Type B pancreatic cell (in vitro differentiated cells): ENCODE measurements at regions not wholly inside any gene's neighbourhood (a gene's known extent, or its start where the extent isn't known, plus 50 kb on each side); places are given as distances from the start of the nearest gene placed in this dataset.

ENCODE experiments used
- DNase-seq: peaks from one replicate; pipeline ENCODE4 v3.0.0; 2021; ENCODE audit warnings: mixed read lengths; ENCODE audit not compliant: unreplicated experiment; ENCODE audit errors: extremely low spot score
- H3K27ac Mint-ChIP-seq: 2 replicates; pipeline ENCODE4 v1.8.0; 2021; ENCODE audit warnings: mild to moderate bottlenecking, mixed read lengths
- H3K27me3 Mint-ChIP-seq: 2 replicates; pipeline ENCODE4 v1.8.0; 2021; ENCODE audit warnings: mixed read lengths
- H3K36me3 Mint-ChIP-seq: 2 replicates; pipeline ENCODE4 v1.8.0; 2021; ENCODE audit warnings: mixed read lengths
- H3K4me1 Mint-ChIP-seq: one replicate; pipeline ENCODE4 v1.8.0; 2021; ENCODE audit warnings: mixed read lengths; ENCODE audit not compliant: unreplicated experiment
- H3K4me3 Mint-ChIP-seq: 2 replicates; pipeline ENCODE4 v1.8.0; 2021; ENCODE audit warnings: mild to moderate bottlenecking, mixed read lengths
- H3K9me3 Mint-ChIP-seq: 2 replicates; pipeline ENCODE4 v1.8.0; 2021; ENCODE audit warnings: mixed read lengths
- CTCF ChIP-seq: fragments of 200-600 bp; sonication (generic); conservative IDR thresholded peaks from 2 replicates; pipeline ENCODE4 v1.5.0; 2021; ENCODE audit warnings: antibody characterized with exemption, mild to moderate bottlenecking

- Mint-ChIP-seq H3K27ac (no peak overlapping the region), H3K36me3 (no peaks in the 10 kb centered on the region), H3K4me1 (no peaks in the 10 kb centered on the region), H3K9me3 (peaks cover 3% of the 10 kb centered on the region), H3K27me3 (no peaks in the 10 kb centered on the region), H3K4me3 (no peak overlapping the region)
- peak; percentile 60 for TF ChIP-seq CTCF
- no peak for DNase-seq
These were observed 96.2 kb upstream of the APOOL start for GRCh38 chrX:84907324-84907968.

DNA sequence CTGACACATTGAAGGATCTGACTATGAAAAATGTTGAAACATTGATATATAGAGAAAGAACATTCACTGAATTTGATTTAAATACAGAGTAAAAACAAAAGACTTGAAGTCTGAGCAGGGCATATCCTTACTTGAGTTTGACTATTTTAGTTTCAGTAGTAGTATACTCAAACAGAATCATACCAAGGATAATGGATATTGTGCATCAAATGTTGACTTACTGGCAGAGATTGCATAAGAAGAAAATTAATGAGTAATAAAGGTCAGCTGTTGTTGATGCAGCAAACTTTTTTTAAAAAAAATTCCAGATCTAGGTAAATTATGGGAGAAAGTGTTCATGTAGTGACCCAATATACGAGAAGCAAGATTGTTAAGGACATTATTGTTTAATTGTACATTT is 94.5 kb upstream of the APOOL start:
- TF ChIP-seq CTCF, result no peak
- Mint-ChIP-seq H3K9me3 (peaks cover 2% of the 10 kb centered on the region), H3K36me3 (no peaks in the 10 kb centered on the region), H3K4me3 (no peak overlapping the region), H3K27ac (no peak overlapping the region), H3K27me3 (no peaks in the 10 kb centered on the region), H3K4me1 (no peaks in the 10 kb centered on the region)
- no peak for DNase-seq

DNA sequence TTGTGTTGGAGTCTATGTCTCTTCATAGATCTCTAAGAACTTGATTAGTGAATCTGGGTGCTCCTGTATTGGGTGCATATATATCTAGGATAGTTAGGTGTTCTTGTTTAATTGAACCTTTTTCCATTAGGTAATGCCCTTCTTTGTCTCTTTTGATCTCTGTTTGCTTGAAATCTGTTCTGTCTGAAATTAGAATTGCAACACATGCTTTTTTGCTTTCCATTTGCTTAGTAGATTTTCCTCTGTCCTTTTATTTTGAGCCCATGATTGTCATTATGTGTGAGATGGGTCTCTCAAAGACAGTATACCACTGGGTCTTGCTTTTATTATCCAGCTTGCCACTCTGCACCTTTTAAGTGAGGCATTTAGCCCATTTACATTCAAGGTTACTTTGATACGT is 79.1 kb upstream of the APOOL start:
- H3K27ac Mint-ChIP-seq, result no peak overlapping the region
- TF ChIP-seq CTCF, result no peak
- H3K4me3 Mint-ChIP-seq, result no peak overlapping the region
- DNase-seq, result no peak
- no peaks in the 10 kb centered on the region for H3K4me1 Mint-ChIP-seq
- H3K9me3 Mint-ChIP-seq, result no peaks in the 10 kb centered on the region
- H3K27me3 Mint-ChIP-seq, result no peaks in the 10 kb centered on the region
- no peaks in the 10 kb centered on the region for H3K36me3 Mint-ChIP-seq

DNA sequence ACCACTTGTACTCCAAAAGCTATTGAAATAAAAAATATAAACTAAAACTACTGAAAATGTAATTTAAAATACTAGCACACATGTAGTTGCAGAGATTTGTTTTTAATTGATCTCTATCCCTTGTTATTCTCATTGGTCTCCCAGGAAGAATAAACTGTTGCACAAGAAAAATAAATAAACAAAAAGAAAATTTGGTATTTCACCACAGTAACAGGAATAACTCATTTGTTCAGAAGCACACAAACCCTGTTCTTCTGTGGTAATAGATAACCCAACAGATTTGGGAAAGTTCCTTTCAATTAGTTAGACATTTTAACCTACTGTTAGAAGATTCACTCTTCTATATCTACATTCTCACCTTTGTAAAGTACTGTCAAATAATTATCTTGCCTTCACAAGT is 70.9 kb upstream of the APOOL start:
- no peak for TF ChIP-seq CTCF
- Mint-ChIP-seq H3K27ac (no peak overlapping the region), H3K9me3 (no peaks in the 10 kb centered on the region), H3K36me3 (no peaks in the 10 kb centered on the region), H3K4me1 (no peaks in the 10 kb centered on the region), H3K4me3 (no peak overlapping the region), H3K27me3 (no peaks in the 10 kb centered on the region)
- DNase-seq, result no peak

- no peak for DNase-seq
- no peaks in the 10 kb centered on the region for H3K27me3 Mint-ChIP-seq
- no peaks in the 10 kb centered on the region for H3K36me3 Mint-ChIP-seq
- H3K9me3 Mint-ChIP-seq, result no peaks in the 10 kb centered on the region
- H3K4me3 Mint-ChIP-seq, result no peak overlapping the region
- no peak overlapping the region for H3K27ac Mint-ChIP-seq
- H3K4me1 Mint-ChIP-seq, result no peaks in the 10 kb centered on the region
- TF ChIP-seq CTCF, result no peak
These were observed 69.6 kb upstream of the APOOL start for GRCh38 chrX:84933956-84934556.
